IMR-90 (cell line): ENCODE measurements at regions not wholly inside any gene's neighbourhood (a gene's known extent, or its start where the extent isn't known, plus 50 kb on each side); places are given as distances from the start of the nearest gene placed in this dataset.

Experiments used
- ATAC-seq: fragments of 200-7000 bp; cut with Tn5 transposase; 2 replicates; pipeline ENCODE4 v1.9.1; 2020; ENCODE audit warnings: low read depth, mild to moderate bottlenecking, moderate library complexity
- BruUV-seq: library from RNA; stranded (reverse); fragments of 400-500 nt; replicated peaks from 2 replicates; lab custom pipeline; 2021; lab: Mats Ljungman, UMichigan
- CTCF ChIA-PET: fragments of 300-600 bp; formaldehyde crosslinking; extraction: SDS; loops from one replicate; lab custom pipeline; 2021; ENCODE audit warnings: antibody characterized with exemption; lab: Yijun Ruan, JAX
- POLR2A ChIA-PET: fragments of 300-600 bp; sonication (Branson Sonifier 250); formaldehyde crosslinking; loops from one replicate; lab custom pipeline; 2022; ENCODE audit warnings: antibody characterized with exemption; ENCODE audit not compliant: unreplicated experiment; lab: Charles Lee
- DNase-seq: peaks from one replicate; pipeline ENCODE4 v3.0.0; 2013
- H2AFZ ChIP-seq: replicated peaks from 2 replicates; pipeline ENCODE3; 2013; ENCODE audit warnings: low read length, mild to moderate bottlenecking; ENCODE audit not compliant: poor library complexity
- H2AK5ac ChIP-seq: 2 replicates; pipeline ENCODE4 v1.6.1; 2013; ENCODE audit warnings: low read depth, low read length, inconsistent platforms
- H2AK9ac ChIP-seq: replicated peaks from 2 replicates; pipeline ENCODE3; 2013; ENCODE audit warnings: mild to moderate bottlenecking, low read depth, low read length, moderate library complexity; ENCODE audit not compliant: poor library complexity
- H2BK120ac ChIP-seq: 2 replicates; pipeline ENCODE4 v1.6.1; 2013; ENCODE audit warnings: low read depth, low read length, inconsistent platforms
- H2BK15ac ChIP-seq: 3 replicates; pipeline ENCODE4 v1.6.1; 2013; ENCODE audit warnings: low read depth, low read length, inconsistent platforms
- H2BK20ac ChIP-seq: 2 replicates; pipeline ENCODE4 v1.6.1; 2013; ENCODE audit warnings: low read depth, mild to moderate bottlenecking, inconsistent platforms, low read length, moderate library complexity
- H2BK5ac ChIP-seq: 2 replicates; pipeline ENCODE4 v1.6.1; 2013; ENCODE audit warnings: mild to moderate bottlenecking, low read depth, low read length, inconsistent platforms; ENCODE audit not compliant: poor library complexity, severe bottlenecking
- H3K14ac ChIP-seq: replicated peaks from 2 replicates; pipeline ENCODE4 v1.6.1; 2013; ENCODE audit warnings: low read depth, low read length, inconsistent platforms
- H3K18ac ChIP-seq: 2 replicates; pipeline ENCODE4 v1.6.1; 2013; ENCODE audit warnings: low read depth, low read length, control low read depth
- H3K23ac ChIP-seq: 2 replicates; pipeline ENCODE4 v1.6.1; 2013; ENCODE audit warnings: low read depth, low read length, inconsistent platforms
- H3K27ac ChIP-seq: 2 replicates; pipeline ENCODE4 v1.5.1; 2013; ENCODE audit warnings: mild to moderate bottlenecking, control low read depth, low read length; ENCODE audit not compliant: insufficient read depth
- H3K27me3 ChIP-seq: 2 replicates; pipeline ENCODE4 v1.6.1; 2013; ENCODE audit warnings: low read length; ENCODE audit not compliant: control insufficient read depth, insufficient read depth
- H3K36me3 ChIP-seq: 2 replicates; pipeline ENCODE4 v1.6.1; 2013; ENCODE audit warnings: low read length, mixed read lengths; ENCODE audit not compliant: control insufficient read depth, insufficient read depth
- H3K4ac ChIP-seq: 2 replicates; pipeline ENCODE4 v1.6.1; 2013; ENCODE audit warnings: low read depth, low read length, inconsistent platforms
- H3K4me1 ChIP-seq: 2 replicates; pipeline ENCODE4 v1.6.1; 2013; ENCODE audit warnings: low read length, mixed read lengths; ENCODE audit not compliant: control insufficient read depth, insufficient read depth
- H3K4me2 ChIP-seq: 2 replicates; pipeline ENCODE4 v1.6.1; 2013; ENCODE audit warnings: low read depth, mild to moderate bottlenecking, control low read depth, low read length, moderate library complexity
- H3K4me3 ChIP-seq: 2 replicates; pipeline ENCODE4 v1.5.1; 2013; ENCODE audit warnings: low read depth, mild to moderate bottlenecking, control low read depth, low read length, moderate library complexity; ENCODE audit not compliant: insufficient read depth
- H3K56ac ChIP-seq: 2 replicates; pipeline ENCODE4 v1.6.1; 2013; ENCODE audit warnings: low read length, inconsistent platforms; ENCODE audit not compliant: insufficient read depth; ENCODE audit errors: extremely low read depth
- H3K79me1 ChIP-seq, 2 experiments: 2 replicates each; pipeline ENCODE4 v1.6.1; 2013; ENCODE audit warnings: low read length in 2 of 2, inconsistent platforms in 1 of 2, low read depth in 1 of 2
- H3K9ac ChIP-seq: 2 replicates; pipeline ENCODE4 v1.6.1; 2013; ENCODE audit warnings: low read depth, low read length, control low read depth
- H3K9me1 ChIP-seq: 2 replicates; pipeline ENCODE4 v1.6.1; 2013; ENCODE audit warnings: low read length, inconsistent platforms; ENCODE audit not compliant: insufficient read depth
- H3K9me3 ChIP-seq: 2 replicates; pipeline ENCODE4 v1.6.1; 2013; ENCODE audit warnings: low read length; ENCODE audit not compliant: control insufficient read depth, insufficient read depth
- H4K20me1 ChIP-seq: 2 replicates; pipeline ENCODE4 v1.6.1; 2013; ENCODE audit warnings: low read length, inconsistent platforms; ENCODE audit not compliant: insufficient read depth
- H4K5ac ChIP-seq: 2 replicates; pipeline ENCODE4 v1.6.1; 2013; ENCODE audit warnings: mild to moderate bottlenecking, low read depth, low read length, control low read depth
- H4K8ac ChIP-seq, 2 experiments: 2 replicates each; pipeline ENCODE4 v1.6.1; 2013; ENCODE audit warnings: low read depth in 2 of 2, low read length in 2 of 2, control low read depth in 1 of 2, inconsistent platforms in 1 of 2
- H4K91ac ChIP-seq: 2 replicates; pipeline ENCODE4 v1.6.1; 2013; ENCODE audit warnings: low read depth, low read length, inconsistent platforms; ENCODE audit not compliant: insufficient read depth
- BHLHE40 ChIP-seq: fragments of 150-350 bp; IDR thresholded peaks from 2 replicates; pipeline ENCODE4 v1.6.1; 2016; ENCODE audit warnings: mild to moderate bottlenecking, low read depth, low read length
- CEBPB ChIP-seq: IDR thresholded peaks from 2 replicates; pipeline ENCODE4 v1.6.1; 2012; ENCODE audit warnings: low read depth, low read length, improper control_type of control experiment
- CHD1 ChIP-seq: IDR thresholded peaks from 2 replicates; pipeline ENCODE4 v1.6.1; 2012; ENCODE audit warnings: low read depth, low read length, improper control_type of control experiment
- FOS ChIP-seq: fragments of 150-350 bp; IDR thresholded peaks from 2 replicates; pipeline ENCODE4 v1.6.1; 2016; ENCODE audit warnings: low read depth, low read length
- MAZ ChIP-seq: IDR thresholded peaks from 2 replicates; pipeline ENCODE4 v1.6.1; 2012; ENCODE audit warnings: low read depth, mild to moderate bottlenecking, low read length, improper control_type of control experiment, moderate library complexity, borderline replicate concordance
- MXI1 ChIP-seq: IDR thresholded peaks from 2 replicates; pipeline ENCODE4 v1.6.1; 2012; ENCODE audit warnings: low read depth, mild to moderate bottlenecking, low read length, moderate library complexity, borderline replicate concordance
- POLR2A ChIP-seq: IDR thresholded peaks from 2 replicates; pipeline ENCODE4 v1.6.1; 2012; ENCODE audit warnings: mild to moderate bottlenecking, low read depth, low read length
- RAD21 ChIP-seq: IDR thresholded peaks from 2 replicates; pipeline ENCODE4 v1.6.1; 2012; ENCODE audit warnings: low read length, improper control_type of control experiment
- RCOR1 ChIP-seq: IDR thresholded peaks from 2 replicates; pipeline ENCODE4 v1.6.1; 2012; ENCODE audit warnings: mild to moderate bottlenecking, low read length, improper control_type of control experiment; ENCODE audit not compliant: insufficient replicate concordance
- SMC3 ChIP-seq: fragments of 150-350 bp; IDR thresholded peaks from 2 replicates; pipeline ENCODE4 v1.6.1; 2016; ENCODE audit warnings: low read depth, mild to moderate bottlenecking, antibody characterized with exemption, low read length, moderate library complexity
- WGBS, 2 experiments: methylation state at CpG; one replicate each; pipeline versions ENCODE4 v1.1.5 to v1.1.7; 2013; ENCODE audit warnings: missing lambda C conversion rate in 2 of 2; ENCODE audit not compliant: insufficient read length in 1 of 2; ENCODE audit errors: extremely low coverage in 2 of 2; 5-methylcytosine and 5-hydroxymethylcytosine counted together
- dilution Hi-C: fragments of 300-500 bp; cut with HindIII; formaldehyde crosslinking; loops from one replicate; pipeline ENCODE4 v1.14.3; 2018; ENCODE audit warnings: low sequenced_read_pairs; ENCODE audit not compliant: unreplicated experiment
- in situ Hi-C: fragments of 300-500 bp; cut with MboI; formaldehyde crosslinking; loops from 3 replicates; pipeline ENCODE4 v1.14.3; 2019; ENCODE audit warnings: low sequenced_read_pairs, inconsistent platforms, mixed read lengths
- intact Hi-C: fragments of 100-400 bp; cut with micrococcal nuclease; formaldehyde crosslinking; loops from 2 replicates; pipeline ENCODE4 v1.10.0; 2022
- TF ChIP-seq, protein P1 (sequence below): conservative IDR thresholded peaks from 2 replicates; pipeline ENCODE4 v1.5.1; 2012; ENCODE audit warnings: mild to moderate bottlenecking, low read depth, low read length, improper control_type of control experiment
- TF ChIP-seq, protein P2 (sequence below): fragments of 150-350 bp; IDR thresholded peaks from 2 replicates; pipeline ENCODE4 v1.6.1; 2017; ENCODE audit warnings: mild to moderate bottlenecking, antibody characterized with exemption, low read length, low read depth

DNA sequence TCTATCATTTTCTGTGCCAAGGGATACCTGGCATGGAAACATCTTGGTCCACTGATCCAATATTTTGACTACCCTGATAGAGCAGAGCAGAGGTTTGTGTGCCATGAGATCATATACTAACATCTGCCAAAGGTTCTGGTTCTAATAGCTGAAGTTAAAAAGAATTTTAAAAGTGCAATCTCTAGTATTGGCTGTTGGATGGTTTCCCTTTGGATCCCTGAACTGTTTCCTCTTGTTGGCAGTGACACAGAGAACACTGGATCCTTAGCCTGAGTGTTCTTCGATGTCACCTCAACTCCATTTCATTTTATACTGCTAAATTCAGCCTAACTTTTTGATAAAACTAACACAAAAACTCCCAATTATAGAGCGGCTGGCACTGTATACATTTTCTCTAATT is 169.3 kb upstream of the FBXO11 start:
- Histone ChIP-seq H3K27ac (no peak overlapping the region), H4K5ac (no peak overlapping the region), H3K4me1 (no peaks in the 10 kb centered on the region), H4K20me1 (no peaks in the 10 kb centered on the region), H2AFZ (no peak overlapping the region), H3K79me1 (no peaks in the 10 kb centered on the region), H3K27me3 (peaks cover 14% of the 10 kb centered on the region), H3K9ac (no peak overlapping the region), H2AK5ac (no peak overlapping the region), H3K9me1 (no peaks in the 10 kb centered on the region), H2BK5ac (no peak overlapping the region), H2AK9ac (no peak overlapping the region), H3K4ac (no peak overlapping the region), H3K36me3 (no peaks in the 10 kb centered on the region), H2BK120ac (no peak overlapping the region), H2BK15ac (no peak overlapping the region), H3K23ac (no peak overlapping the region), H4K8ac (no peak overlapping the region), H3K9me3 (no peaks in the 10 kb centered on the region), H4K91ac (no peak overlapping the region), H3K18ac (no peak overlapping the region), H3K4me2 (no peak overlapping the region), H3K4me3 (no peak overlapping the region), H2BK20ac (no peak overlapping the region), H3K56ac (no peak overlapping the region), H3K14ac (no peak overlapping the region)
- intact Hi-C loops: no loop called here
- no peak for ATAC-seq
- no TSS peak for BruUV-seq
- dilution Hi-C loops: no loop called here
- TF ChIP-seq BHLHE40 (no peak), CEBPB (no peak), FOS (no peak), RCOR1 (no peak), MAZ (no peak), MXI1 (no peak), SMC3 (no peak), CHD1 (no peak), RAD21 (no peak), POLR2A (no peak)
- TF ChIP-seq, protein P1, sequence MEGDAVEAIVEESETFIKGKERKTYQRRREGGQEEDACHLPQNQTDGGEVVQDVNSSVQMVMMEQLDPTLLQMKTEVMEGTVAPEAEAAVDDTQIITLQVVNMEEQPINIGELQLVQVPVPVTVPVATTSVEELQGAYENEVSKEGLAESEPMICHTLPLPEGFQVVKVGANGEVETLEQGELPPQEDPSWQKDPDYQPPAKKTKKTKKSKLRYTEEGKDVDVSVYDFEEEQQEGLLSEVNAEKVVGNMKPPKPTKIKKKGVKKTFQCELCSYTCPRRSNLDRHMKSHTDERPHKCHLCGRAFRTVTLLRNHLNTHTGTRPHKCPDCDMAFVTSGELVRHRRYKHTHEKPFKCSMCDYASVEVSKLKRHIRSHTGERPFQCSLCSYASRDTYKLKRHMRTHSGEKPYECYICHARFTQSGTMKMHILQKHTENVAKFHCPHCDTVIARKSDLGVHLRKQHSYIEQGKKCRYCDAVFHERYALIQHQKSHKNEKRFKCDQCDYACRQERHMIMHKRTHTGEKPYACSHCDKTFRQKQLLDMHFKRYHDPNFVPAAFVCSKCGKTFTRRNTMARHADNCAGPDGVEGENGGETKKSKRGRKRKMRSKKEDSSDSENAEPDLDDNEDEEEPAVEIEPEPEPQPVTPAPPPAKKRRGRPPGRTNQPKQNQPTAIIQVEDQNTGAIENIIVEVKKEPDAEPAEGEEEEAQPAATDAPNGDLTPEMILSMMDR: no peak
- TF ChIP-seq, protein P2, sequence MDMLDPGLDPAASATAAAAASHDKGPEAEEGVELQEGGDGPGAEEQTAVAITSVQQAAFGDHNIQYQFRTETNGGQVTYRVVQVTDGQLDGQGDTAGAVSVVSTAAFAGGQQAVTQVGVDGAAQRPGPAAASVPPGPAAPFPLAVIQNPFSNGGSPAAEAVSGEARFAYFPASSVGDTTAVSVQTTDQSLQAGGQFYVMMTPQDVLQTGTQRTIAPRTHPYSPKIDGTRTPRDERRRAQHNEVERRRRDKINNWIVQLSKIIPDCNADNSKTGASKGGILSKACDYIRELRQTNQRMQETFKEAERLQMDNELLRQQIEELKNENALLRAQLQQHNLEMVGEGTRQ: no peak
- in situ Hi-C loops: loop anchor here (10.0 kb wide), 1 partner anchor 131 kb away; no protein-coding TSS in a partner anchor
- DNase-seq: no peak
- POLR2A ChIA-PET: no interaction called here
- CTCF ChIA-PET: no interaction called here
- WGBS, 2 experiments: 80% methylated on average over 2 of the region's 2 CpGs; no CpG with 5 or more reads in 1 of the 2 experiments
